ENCODE measurements at regions not wholly inside any gene's neighbourhood (a gene's known extent, or its start where the extent isn't known, plus 50 kb on each side); places are given as distances from the start of the nearest gene placed in this dataset.

DNA sequence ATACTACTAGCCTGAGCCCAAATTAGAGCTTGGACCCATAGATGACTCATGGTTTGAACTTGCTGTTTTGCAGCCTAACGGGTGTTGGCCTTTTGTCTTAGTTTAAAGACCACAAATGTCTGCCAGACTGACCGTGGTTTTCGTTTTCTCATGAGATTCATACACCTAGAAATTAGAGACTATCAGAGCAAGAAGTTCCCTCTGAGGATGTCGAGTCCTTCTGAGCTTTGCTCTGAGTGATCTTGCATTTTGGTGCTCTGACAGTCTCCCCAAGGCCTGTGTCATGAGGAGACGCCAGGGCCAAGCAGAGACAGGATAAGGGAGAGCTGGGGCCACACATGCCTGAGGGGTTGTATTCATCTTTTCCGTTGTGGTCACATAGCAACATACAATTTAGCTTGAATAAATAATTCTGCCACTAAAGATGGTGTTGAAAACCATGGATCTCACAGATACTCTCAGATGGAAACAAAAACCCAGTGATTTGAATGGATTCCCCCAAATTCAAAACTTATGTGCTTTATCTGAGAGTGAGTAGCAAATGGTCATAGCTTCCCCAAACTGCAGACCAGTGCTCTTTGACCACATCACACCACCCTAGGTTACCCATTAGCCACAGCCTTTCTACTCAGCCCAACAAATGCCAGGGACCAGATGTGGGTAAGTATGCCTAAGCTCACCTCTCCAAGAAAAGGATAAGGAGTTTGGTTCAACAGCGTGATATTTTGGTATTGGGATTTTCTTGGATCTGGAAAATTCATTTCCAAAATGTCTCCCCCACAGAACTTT lies 762.0 kb upstream of the IGFBP3 start:
- Histone ChIP-seq H3K9me3 (ENCODE audit: control insufficient read depth in 1 of 2, insufficient read depth in 1 of 2, low read length in 2 of 2) (peaks cover 3 to 6% of the 10 kb centered on the region in 2 experiments), H3K27ac (ENCODE audit: low read depth in 1 of 2, low read length in 2 of 2) (no peak overlapping the region), H3K27me3 (ENCODE audit: control insufficient read depth in 1 of 2, insufficient read depth in 2 of 2, low read length in 2 of 2) (no peaks in the 10 kb centered on the region), H3K4me3 (ENCODE audit: low read length) (no peak overlapping the region), H3K4me1 (ENCODE audit: insufficient read depth, low read length) (no peaks in the 10 kb centered on the region), H3K36me3 (ENCODE audit: insufficient read depth, low read length) (no peaks in the 10 kb centered on the region)
- H3K36me3 Mint-ChIP-seq (ENCODE audit: low read depth) = no peaks in the 10 kb centered on the region
- DNase-seq (no peak), ATAC-seq (ENCODE audit: poor library complexity) (no peak)
- H3K9me3 Mint-ChIP-seq = no peaks in the 10 kb centered on the region
- H3K27me3 Mint-ChIP-seq = no peaks in the 10 kb centered on the region
- ChIA-PET CTCF (no interaction called here), POLR2A (interaction anchor here (0.8 kb wide), 1 partner anchor 9 kb away, joined by 3 read pairs; no protein-coding TSS in a partner anchor)
- H3K27ac Mint-ChIP-seq = no peak overlapping the region
- TF ChIP-seq, protein P1, sequence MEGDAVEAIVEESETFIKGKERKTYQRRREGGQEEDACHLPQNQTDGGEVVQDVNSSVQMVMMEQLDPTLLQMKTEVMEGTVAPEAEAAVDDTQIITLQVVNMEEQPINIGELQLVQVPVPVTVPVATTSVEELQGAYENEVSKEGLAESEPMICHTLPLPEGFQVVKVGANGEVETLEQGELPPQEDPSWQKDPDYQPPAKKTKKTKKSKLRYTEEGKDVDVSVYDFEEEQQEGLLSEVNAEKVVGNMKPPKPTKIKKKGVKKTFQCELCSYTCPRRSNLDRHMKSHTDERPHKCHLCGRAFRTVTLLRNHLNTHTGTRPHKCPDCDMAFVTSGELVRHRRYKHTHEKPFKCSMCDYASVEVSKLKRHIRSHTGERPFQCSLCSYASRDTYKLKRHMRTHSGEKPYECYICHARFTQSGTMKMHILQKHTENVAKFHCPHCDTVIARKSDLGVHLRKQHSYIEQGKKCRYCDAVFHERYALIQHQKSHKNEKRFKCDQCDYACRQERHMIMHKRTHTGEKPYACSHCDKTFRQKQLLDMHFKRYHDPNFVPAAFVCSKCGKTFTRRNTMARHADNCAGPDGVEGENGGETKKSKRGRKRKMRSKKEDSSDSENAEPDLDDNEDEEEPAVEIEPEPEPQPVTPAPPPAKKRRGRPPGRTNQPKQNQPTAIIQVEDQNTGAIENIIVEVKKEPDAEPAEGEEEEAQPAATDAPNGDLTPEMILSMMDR (IDR thresholded peaks at IDR 0.05) = no peak
- intact Hi-C loops (cut with DNase I, micrococcal nuclease) = no loop called here
- H3K4me1 Mint-ChIP-seq (ENCODE audit: low read depth) = no peaks in the 10 kb centered on the region
- no peak overlapping the region for H3K4me3 Mint-ChIP-seq

DNA sequence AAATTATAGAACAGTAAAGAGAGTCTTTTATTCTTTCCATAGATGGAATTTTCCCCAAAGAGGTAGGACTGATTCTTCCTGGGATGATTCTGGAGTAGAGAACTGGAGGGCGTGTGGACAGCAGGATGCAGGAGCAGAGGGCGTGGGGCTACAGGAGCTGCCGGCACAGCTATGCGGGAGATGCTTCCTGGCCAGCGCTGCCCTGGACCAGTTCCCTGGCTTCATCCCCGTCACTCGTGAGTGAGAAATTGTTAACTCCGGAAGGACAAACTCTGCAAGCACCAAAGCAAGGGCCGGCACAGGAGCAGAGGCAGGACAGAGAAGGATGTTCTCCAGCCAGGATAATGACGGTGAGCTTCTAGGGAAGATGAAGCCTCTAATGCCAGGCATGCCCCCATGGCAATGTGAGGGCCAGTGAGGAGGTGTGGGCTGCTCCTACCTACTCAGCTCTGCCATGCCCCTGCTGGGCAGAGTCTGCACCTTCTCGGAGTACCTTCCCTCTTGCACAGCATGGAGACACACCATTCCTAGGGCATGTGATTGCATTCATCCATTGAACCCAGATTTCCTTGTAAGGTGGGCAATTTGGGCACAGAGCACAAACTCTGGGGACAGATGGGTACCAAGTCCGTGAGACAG lies 760.9 kb upstream of the IGFBP3 start:
- H3K27ac ChIP-seq (ENCODE audit: low read depth in 1 of 2, low read length in 2 of 2) = no peak overlapping the region
- no peak overlapping the region for H3K4me3 ChIP-seq (ENCODE audit: low read length)
- Mint-ChIP-seq H3K9me3 (peaks cover 1% of the 10 kb centered on the region), H3K27me3 (no peaks in the 10 kb centered on the region), H3K4me3 (no peak overlapping the region), H3K36me3 (ENCODE audit: low read depth) (no peaks in the 10 kb centered on the region), H3K27ac (no peak overlapping the region), H3K4me1 (ENCODE audit: low read depth) (no peaks in the 10 kb centered on the region)
- no peak for DNase-seq
- TF ChIP-seq, protein P1 (IDR thresholded peaks at IDR 0.05) = no peak
- no peak for ATAC-seq (ENCODE audit: poor library complexity)
- CTCF ChIA-PET = no interaction called here
- H3K27me3 ChIP-seq (ENCODE audit: control insufficient read depth in 1 of 2, insufficient read depth in 2 of 2, low read length in 2 of 2) = no peaks in the 10 kb centered on the region
- no peaks in the 10 kb centered on the region for H3K4me1 ChIP-seq (ENCODE audit: insufficient read depth, low read length)
- peaks cover 3 to 6% of the 10 kb centered on the region in 2 experiments for H3K9me3 ChIP-seq (ENCODE audit: control insufficient read depth in 1 of 2, insufficient read depth in 1 of 2, low read length in 2 of 2)
- intact Hi-C loops (cut with DNase I, micrococcal nuclease) = no loop called here
- no peaks in the 10 kb centered on the region for H3K36me3 ChIP-seq (ENCODE audit: insufficient read depth, low read length)
- POLR2A ChIA-PET = no interaction called here

DNA sequence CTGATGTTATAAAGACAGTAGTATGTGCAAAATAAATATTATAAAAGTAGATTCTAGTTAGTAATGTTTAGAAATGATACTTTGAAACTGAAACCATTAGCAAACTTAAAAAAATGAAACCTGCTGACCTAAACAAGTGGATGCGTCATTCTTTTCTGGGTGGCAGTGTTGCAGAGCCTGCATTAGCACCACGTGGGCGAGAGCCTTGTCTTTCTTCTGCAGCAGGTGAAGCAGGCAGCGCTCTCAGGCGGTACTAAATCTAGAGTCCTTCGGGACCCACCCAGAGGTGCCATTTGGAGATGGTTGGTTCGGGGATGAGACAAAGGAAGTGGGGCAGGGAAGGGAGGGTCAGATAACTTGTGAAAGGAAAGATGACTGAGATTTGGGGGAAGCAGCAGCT lies 759.1 kb upstream of the IGFBP3 start:
- intact Hi-C loops (cut with DNase I, micrococcal nuclease) = no loop called here
- Histone ChIP-seq H3K27ac (ENCODE audit: low read depth in 1 of 2, low read length in 2 of 2) (no peak overlapping the region), H3K36me3 (ENCODE audit: insufficient read depth, low read length) (no peaks in the 10 kb centered on the region), H3K9me3 (ENCODE audit: control insufficient read depth in 1 of 2, insufficient read depth in 1 of 2, low read length in 2 of 2) (peaks cover 3 to 6% of the 10 kb centered on the region in 2 experiments), H3K4me3 (ENCODE audit: low read length) (no peak overlapping the region), H3K27me3 (ENCODE audit: control insufficient read depth in 1 of 2, insufficient read depth in 2 of 2, low read length in 2 of 2) (no peaks in the 10 kb centered on the region), H3K4me1 (ENCODE audit: insufficient read depth, low read length) (no peaks in the 10 kb centered on the region)
- H3K27me3 Mint-ChIP-seq = no peaks in the 10 kb centered on the region
- no peaks in the 10 kb centered on the region for H3K4me1 Mint-ChIP-seq (ENCODE audit: low read depth)
- H3K9me3 Mint-ChIP-seq = peaks cover 3% of the 10 kb centered on the region
- H3K4me3 Mint-ChIP-seq = no peak overlapping the region
- ChIA-PET CTCF (no interaction called here), POLR2A (no interaction called here)
- ATAC-seq (ENCODE audit: poor library complexity) = no peak
- DNase-seq = no peak
- H3K36me3 Mint-ChIP-seq (ENCODE audit: low read depth) = no peaks in the 10 kb centered on the region
- TF ChIP-seq, protein P1 (IDR thresholded peaks at IDR 0.05) = no peak
- no peak overlapping the region for H3K27ac Mint-ChIP-seq

Measured in CD4-positive, alpha-beta T cell (primary cell).